Astrocyte (in vitro differentiated cells and primary cell): ENCODE measurements at regions not wholly inside any gene's neighbourhood (a gene's known extent, or its start where the extent isn't known, plus 50 kb on each side); places are given as distances from the start of the nearest gene placed in this dataset.

Source experiments
- DNase-seq: peaks from one replicate; pipeline ENCODE4 v3.0.0-alpha.2; 2010; ENCODE audit warnings: low read depth
- FAIRE-seq: peaks from 2 replicates; lab custom pipeline; 2011; peaks lifted over from hg19 to GRCh38; lab: Jason Lieb, UNC
- H2AFZ ChIP-seq: 2 replicates; pipeline ENCODE4 v1.6.0; 2012; ENCODE audit warnings: low read depth, low read length, inconsistent platforms
- H3K27ac ChIP-seq: 2 replicates; pipeline ENCODE4 v1.5.1; 2011; ENCODE audit warnings: low read depth, low read length, inconsistent platforms
- H3K27me3 ChIP-seq: 2 replicates; pipeline ENCODE4 v1.6.0; 2011; ENCODE audit warnings: low read length, inconsistent platforms; ENCODE audit not compliant: insufficient read depth
- H3K36me3 ChIP-seq: 2 replicates; pipeline ENCODE4 v1.5.1; 2011; ENCODE audit warnings: low read length, inconsistent platforms; ENCODE audit not compliant: insufficient read depth
- H3K4me1 ChIP-seq: 2 replicates; pipeline ENCODE4 v1.5.1; 2011; ENCODE audit warnings: low read length, inconsistent platforms; ENCODE audit not compliant: insufficient read depth
- H3K4me2 ChIP-seq: 2 replicates; pipeline ENCODE4 v1.6.0; 2012; ENCODE audit warnings: low read length, inconsistent platforms
- H3K4me3 ChIP-seq: 2 replicates; pipeline ENCODE4 v1.5.1; 2011; ENCODE audit warnings: low read depth, mild to moderate bottlenecking, low read length, inconsistent platforms; ENCODE audit not compliant: insufficient read depth
- H3K79me2 ChIP-seq: 2 replicates; pipeline ENCODE4 v1.6.0; 2012; ENCODE audit warnings: mild to moderate bottlenecking, low read length, inconsistent platforms; ENCODE audit not compliant: insufficient read depth
- H3K9ac ChIP-seq: 2 replicates; pipeline ENCODE4 v1.6.0; 2012; ENCODE audit warnings: mild to moderate bottlenecking, low read length, inconsistent platforms
- H3K9me3 ChIP-seq: 2 replicates; pipeline ENCODE4 v1.5.1; 2012; ENCODE audit warnings: low read depth, mild to moderate bottlenecking, low read length, inconsistent platforms; ENCODE audit not compliant: insufficient read depth
- H4K20me1 ChIP-seq: 2 replicates; pipeline ENCODE4 v1.6.0; 2012; ENCODE audit warnings: low read length, inconsistent platforms; ENCODE audit not compliant: insufficient read depth
- H3K27ac Mint-ChIP-seq: one replicate; pipeline ENCODE4 v1.8.0; 2021; ENCODE audit warnings: mild to moderate bottlenecking, mixed read lengths; ENCODE audit not compliant: unreplicated experiment
- H3K27me3 Mint-ChIP-seq: one replicate; pipeline ENCODE4 v1.8.0; 2021; ENCODE audit warnings: low read depth, mixed read lengths; ENCODE audit not compliant: unreplicated experiment
- H3K36me3 Mint-ChIP-seq: one replicate; pipeline ENCODE4 v1.8.0; 2021; ENCODE audit warnings: low read depth, mixed read lengths; ENCODE audit not compliant: unreplicated experiment
- H3K4me1 Mint-ChIP-seq: one replicate; pipeline ENCODE4 v1.8.0; 2021; ENCODE audit warnings: low read depth, mixed read lengths; ENCODE audit not compliant: unreplicated experiment
- H3K4me3 Mint-ChIP-seq: one replicate; pipeline ENCODE4 v1.8.0; 2021; ENCODE audit warnings: mild to moderate bottlenecking, moderate library complexity, mixed read lengths; ENCODE audit not compliant: unreplicated experiment
- H3K9me3 Mint-ChIP-seq: one replicate; pipeline ENCODE4 v1.8.0; 2021; ENCODE audit warnings: mild to moderate bottlenecking, mixed read lengths; ENCODE audit not compliant: unreplicated experiment
- EZH2 ChIP-seq: IDR thresholded peaks from 2 replicates; pipeline ENCODE4 v1.6.1; 2012; ENCODE audit warnings: mild to moderate bottlenecking, low read length, inconsistent platforms; ENCODE audit not compliant: insufficient read depth
- TF ChIP-seq, protein P1 (sequence below): IDR thresholded peaks from 2 replicates; pipeline ENCODE4 v1.5.1; 2011; ENCODE audit warnings: low read depth, mild to moderate bottlenecking, inconsistent platforms, low read length, moderate library complexity; ENCODE audit not compliant: insufficient read depth

DNA sequence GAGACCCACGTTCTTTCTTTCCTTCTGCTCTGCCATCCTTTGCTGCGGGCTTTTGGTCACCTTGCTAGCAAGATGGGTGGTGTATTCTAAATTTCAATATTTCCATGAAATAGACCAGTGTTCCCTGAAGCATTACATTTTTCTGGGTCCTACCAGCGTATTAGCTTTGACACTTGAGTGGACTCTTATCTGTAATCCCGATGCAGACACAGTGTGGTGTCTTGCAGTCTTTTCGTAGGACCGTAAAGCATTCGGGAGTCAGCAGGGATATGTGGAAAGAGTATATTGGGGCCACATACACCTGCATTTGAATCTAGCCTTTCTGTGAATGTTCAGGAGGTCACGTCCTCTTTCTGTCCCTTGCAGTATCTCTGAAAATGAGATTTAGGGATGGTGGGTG is 124.7 kb upstream of the CPEB4 start:
- peaks cover 30% of the 10 kb centered on the region for H3K4me1 Mint-ChIP-seq
- Histone ChIP-seq H3K27ac (no peak overlapping the region), H3K9ac (no peak overlapping the region), H3K4me2 (no peak overlapping the region), H2AFZ (no peak overlapping the region), H3K9me3 (no peaks in the 10 kb centered on the region), H4K20me1 (no peaks in the 10 kb centered on the region), H3K27me3 (no peaks in the 10 kb centered on the region), H3K36me3 (no peaks in the 10 kb centered on the region), H3K4me1 (peaks cover 27% of the 10 kb centered on the region), H3K79me2 (no peaks in the 10 kb centered on the region), H3K4me3 (no peak overlapping the region)
- no peak overlapping the region for H3K27ac Mint-ChIP-seq
- FAIRE-seq = no peak
- peaks cover 10% of the 10 kb centered on the region for H3K27me3 Mint-ChIP-seq
- peaks cover 2% of the 10 kb centered on the region for H3K9me3 Mint-ChIP-seq
- DNase-seq = no peak
- no peak overlapping the region for H3K4me3 Mint-ChIP-seq
- no peaks in the 10 kb centered on the region for H3K36me3 Mint-ChIP-seq
- TF ChIP-seq, protein P1, sequence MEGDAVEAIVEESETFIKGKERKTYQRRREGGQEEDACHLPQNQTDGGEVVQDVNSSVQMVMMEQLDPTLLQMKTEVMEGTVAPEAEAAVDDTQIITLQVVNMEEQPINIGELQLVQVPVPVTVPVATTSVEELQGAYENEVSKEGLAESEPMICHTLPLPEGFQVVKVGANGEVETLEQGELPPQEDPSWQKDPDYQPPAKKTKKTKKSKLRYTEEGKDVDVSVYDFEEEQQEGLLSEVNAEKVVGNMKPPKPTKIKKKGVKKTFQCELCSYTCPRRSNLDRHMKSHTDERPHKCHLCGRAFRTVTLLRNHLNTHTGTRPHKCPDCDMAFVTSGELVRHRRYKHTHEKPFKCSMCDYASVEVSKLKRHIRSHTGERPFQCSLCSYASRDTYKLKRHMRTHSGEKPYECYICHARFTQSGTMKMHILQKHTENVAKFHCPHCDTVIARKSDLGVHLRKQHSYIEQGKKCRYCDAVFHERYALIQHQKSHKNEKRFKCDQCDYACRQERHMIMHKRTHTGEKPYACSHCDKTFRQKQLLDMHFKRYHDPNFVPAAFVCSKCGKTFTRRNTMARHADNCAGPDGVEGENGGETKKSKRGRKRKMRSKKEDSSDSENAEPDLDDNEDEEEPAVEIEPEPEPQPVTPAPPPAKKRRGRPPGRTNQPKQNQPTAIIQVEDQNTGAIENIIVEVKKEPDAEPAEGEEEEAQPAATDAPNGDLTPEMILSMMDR = no peak
- TF ChIP-seq EZH2 = no peak

DNA sequence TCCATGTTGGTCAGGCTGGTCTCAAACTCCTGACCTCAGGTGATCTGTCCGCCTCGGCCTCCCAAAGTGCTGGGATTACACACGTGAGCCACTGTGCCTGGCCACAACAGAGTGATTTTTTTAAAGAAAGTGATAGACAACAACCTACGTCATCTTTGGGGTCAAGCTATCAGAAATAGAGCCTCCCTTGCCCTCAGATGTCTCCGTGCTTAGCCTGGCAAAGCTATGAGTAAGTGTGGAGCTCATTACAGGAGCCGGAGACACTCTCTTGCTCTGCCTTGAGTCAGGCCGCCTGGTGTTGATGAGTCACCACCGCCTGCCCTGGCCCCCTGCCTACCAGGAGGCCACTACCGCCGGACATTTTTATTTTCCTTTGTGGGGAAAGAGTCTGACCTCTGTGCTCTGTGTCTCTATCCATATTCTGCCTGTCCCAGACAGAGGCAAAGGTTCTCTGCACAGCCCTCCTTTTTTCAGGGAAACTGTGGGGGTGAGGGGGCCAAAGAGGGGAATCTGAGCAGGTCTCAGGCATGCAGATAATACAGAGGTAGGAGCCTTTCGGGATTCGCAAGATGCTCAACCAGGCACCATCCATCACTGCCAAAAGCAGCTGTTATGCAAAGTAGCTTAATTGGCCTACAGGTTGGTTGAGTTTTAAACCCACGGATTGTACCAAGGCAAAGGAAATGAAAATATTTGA is 123.7 kb upstream of the CPEB4 start:
- peaks cover 30% of the 10 kb centered on the region for H3K4me1 Mint-ChIP-seq
- H3K36me3 Mint-ChIP-seq = no peaks in the 10 kb centered on the region
- H3K27ac ChIP-seq = peak overlapping the region; percentile 64
- H3K27me3 Mint-ChIP-seq = peaks cover 14% of the 10 kb centered on the region
- H3K9ac ChIP-seq = peak overlapping the region; percentile 23
- no peaks in the 10 kb centered on the region for H3K27me3 ChIP-seq
- TF ChIP-seq, protein P1 = no peak
- TF ChIP-seq EZH2 = no peak
- no peaks in the 10 kb centered on the region for H3K9me3 ChIP-seq
- peak overlapping the region; percentile 96 for H3K27ac Mint-ChIP-seq
- H3K4me3 ChIP-seq = no peak overlapping the region
- peak overlapping the region; percentile 14 for H3K4me3 Mint-ChIP-seq
- H3K9me3 Mint-ChIP-seq = no peaks in the 10 kb centered on the region
- no peaks in the 10 kb centered on the region for H3K79me2 ChIP-seq
- no peak overlapping the region for H2AFZ ChIP-seq
- no peaks in the 10 kb centered on the region for H3K36me3 ChIP-seq
- DNase-seq = peak; percentile 93
- no peaks in the 10 kb centered on the region for H4K20me1 ChIP-seq
- H3K4me2 ChIP-seq = peak overlapping the region; percentile 63
- peaks cover 27% of the 10 kb centered on the region for H3K4me1 ChIP-seq
- no peak for FAIRE-seq

DNA sequence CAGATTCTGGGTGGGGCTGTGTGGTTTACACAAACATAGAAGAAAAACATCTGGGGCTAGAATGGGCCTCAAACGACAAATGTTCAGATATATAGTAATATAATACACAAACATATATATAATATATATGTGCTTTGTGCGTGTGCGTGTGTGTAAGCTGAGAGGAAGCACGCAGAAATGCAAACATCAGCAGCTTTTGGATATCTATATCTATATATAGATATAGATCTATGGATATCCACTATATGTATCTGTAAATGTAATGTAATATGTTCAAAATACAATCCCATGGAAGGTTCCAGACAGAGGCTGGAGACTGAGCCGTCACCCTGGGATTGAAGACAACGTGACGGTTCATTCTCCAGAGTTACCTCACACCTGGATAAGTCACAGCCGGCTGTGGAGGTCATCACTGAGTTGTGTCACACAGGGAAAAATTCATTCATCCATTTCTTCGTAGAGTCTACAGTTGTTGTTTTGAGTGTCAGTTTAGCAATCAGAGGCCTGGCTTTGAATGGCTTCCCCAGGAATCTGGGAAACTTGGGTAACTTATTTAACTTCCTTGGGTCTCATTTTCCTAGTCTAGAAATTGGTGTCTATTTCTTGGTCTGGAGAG is 123.0 kb upstream of the CPEB4 start:
- H3K9me3 ChIP-seq = no peaks in the 10 kb centered on the region
- no peaks in the 10 kb centered on the region for H3K36me3 ChIP-seq
- H3K79me2 ChIP-seq = no peaks in the 10 kb centered on the region
- Mint-ChIP-seq H3K4me3 (no peak overlapping the region), H3K27ac (peak overlapping the region; percentile 96), H3K36me3 (no peaks in the 10 kb centered on the region), H3K27me3 (peaks cover 17% of the 10 kb centered on the region), H3K4me1 (peaks cover 30% of the 10 kb centered on the region), H3K9me3 (peaks cover 2% of the 10 kb centered on the region)
- no peaks in the 10 kb centered on the region for H3K27me3 ChIP-seq
- H2AFZ ChIP-seq = no peak overlapping the region
- H3K9ac ChIP-seq = peak overlapping the region; percentile 7
- peak overlapping the region; percentile 64 for H3K27ac ChIP-seq
- TF ChIP-seq, protein P1 = no peak
- no peak for TF ChIP-seq EZH2
- no peaks in the 10 kb centered on the region for H4K20me1 ChIP-seq
- H3K4me1 ChIP-seq = peaks cover 27% of the 10 kb centered on the region
- no peak for FAIRE-seq
- DNase-seq = no peak
- peak overlapping the region; percentile 63 for H3K4me2 ChIP-seq
- no peak overlapping the region for H3K4me3 ChIP-seq
